ENCODE measurements at regions not wholly inside any gene's neighbourhood (a gene's known extent, or its start where the extent isn't known, plus 50 kb on each side); places are given as distances from the start of the nearest gene placed in this dataset.

GRCh38 chr3:87627316-87627715 is 350.9 kb upstream of the POU1F1 start:
- intact Hi-C loops (cut with micrococcal nuclease) (no loop called here), dilution Hi-C loops (cut with HindIII; ENCODE audit: low sequenced_read_pairs, unreplicated experiment) (no loop called here), in situ Hi-C loops (cut with MboI; ENCODE audit: low sequenced_read_pairs) (no loop called here)
- BruUV-seq (replicated peaks), result no TSS peak
- DNase-seq (no peak), ATAC-seq (ENCODE audit: low read depth) (no peak)
- no peak overlapping the region for H3K9ac ChIP-seq (ENCODE audit: low read depth, low read length)
- H4K91ac ChIP-seq (ENCODE audit: insufficient read depth, low read depth, low read length), result no peak overlapping the region
- H3K27me3 ChIP-seq (ENCODE audit: control insufficient read depth, insufficient read depth, low read length), result no peaks in the 10 kb centered on the region
- WGBS, 2 experiments (ENCODE audit: extremely low coverage in 2 of 2, insufficient read length in 1 of 2), result 0% methylated on average over 1 of the region's 4 CpGs; no CpG with 5 or more reads in 1 of the 2 experiments
- H4K5ac ChIP-seq (ENCODE audit: low read depth, low read length), result no peak overlapping the region
- no peak overlapping the region for H3K4ac ChIP-seq (ENCODE audit: low read depth, low read length)
- H3K9me1 ChIP-seq (ENCODE audit: insufficient read depth, low read length), result no peaks in the 10 kb centered on the region
- no peak overlapping the region for H2BK15ac ChIP-seq (ENCODE audit: low read depth, low read length)
- H2AK9ac ChIP-seq (replicated peaks; ENCODE audit: low read depth, low read length, poor library complexity), result no peak overlapping the region
- no peak overlapping the region for H3K4me2 ChIP-seq (ENCODE audit: low read depth, low read length)
- H3K4me3 ChIP-seq (ENCODE audit: insufficient read depth, low read depth, low read length), result no peak overlapping the region
- H3K56ac ChIP-seq (ENCODE audit: extremely low read depth, insufficient read depth, low read length), result no peak overlapping the region
- H3K4me1 ChIP-seq (ENCODE audit: control insufficient read depth, insufficient read depth, low read length), result no peaks in the 10 kb centered on the region
- H3K36me3 ChIP-seq (ENCODE audit: control insufficient read depth, insufficient read depth, low read length), result no peaks in the 10 kb centered on the region
- no peak overlapping the region for H3K18ac ChIP-seq (ENCODE audit: low read depth, low read length)
- H2BK20ac ChIP-seq (ENCODE audit: low read depth, low read length), result no peak overlapping the region
- H3K14ac ChIP-seq (replicated peaks; ENCODE audit: low read depth, low read length), result no peak overlapping the region
- H4K20me1 ChIP-seq (ENCODE audit: insufficient read depth, low read length), result no peaks in the 10 kb centered on the region
- no peak overlapping the region for H2AFZ ChIP-seq (replicated peaks; ENCODE audit: low read length, poor library complexity)
- peaks cover 9% of the 10 kb centered on the region for H3K9me3 ChIP-seq (ENCODE audit: control insufficient read depth, insufficient read depth, low read length)
- CTCF ChIA-PET, result no interaction called here
- H2BK5ac ChIP-seq (ENCODE audit: low read depth, low read length, poor library complexity, severe bottlenecking), result no peak overlapping the region
- no peak overlapping the region for H3K23ac ChIP-seq (ENCODE audit: low read depth, low read length)
- H3K27ac ChIP-seq (ENCODE audit: insufficient read depth, low read length), result no peak overlapping the region
- H2AK5ac ChIP-seq (ENCODE audit: low read depth, low read length), result no peak overlapping the region
- H2BK120ac ChIP-seq (ENCODE audit: low read depth, low read length), result no peak overlapping the region
- POLR2A ChIA-PET (ENCODE audit: unreplicated experiment), result no interaction called here
- no peaks in the 10 kb centered on the region for H3K79me1 ChIP-seq (ENCODE audit: low read depth in 1 of 2, low read length in 2 of 2)
- no peak for TF ChIP-seq CHD1 (IDR thresholded peaks at IDR 0.05; ENCODE audit: low read depth, low read length)
- no peak for TF ChIP-seq RAD21 (IDR thresholded peaks at IDR 0.05; ENCODE audit: low read length)
- TF ChIP-seq POLR2A (IDR thresholded peaks at IDR 0.05; ENCODE audit: low read depth, low read length), result no peak
- H4K8ac ChIP-seq (ENCODE audit: low read depth in 2 of 2, low read length in 2 of 2), result no peak overlapping the region

Measured in IMR-90 (cell line).